ENCODE measurements at regions not wholly inside any gene's neighbourhood (a gene's known extent, or its start where the extent isn't known, plus 50 kb on each side); places are given as distances from the start of the nearest gene placed in this dataset.
A peak's percentile ranks its signal among the peaks of the same experiment; 100 is the strongest.

- peak overlapping the region; percentile 79 for H3K4me3 Mint-ChIP-seq
- CTCF ChIA-PET = interaction anchor here (1.2 to 2.5 kb wide), 5 partner anchors 11 to 78 kb away, joined by 3 to 9 read pairs (median 6); no protein-coding TSS in a partner anchor
- H3K36me3 Mint-ChIP-seq (ENCODE audit: low read depth) = peaks cover 23% of the 10 kb centered on the region
- peak overlapping the region; percentile 96 for H3K27ac Mint-ChIP-seq
- DNase-seq = peak; percentile 60
- ATAC-seq = peak; percentile 84
- H3K4me1 Mint-ChIP-seq (ENCODE audit: low read depth) = peaks cover 54% of the 10 kb centered on the region
- H3K9me3 Mint-ChIP-seq (ENCODE audit: insufficient read depth) = no peaks in the 10 kb centered on the region
- POLR2A ChIA-PET = interaction anchor here (1.0 kb wide), 1 partner anchor 21 kb away, joined by 3 read pairs; no protein-coding TSS in a partner anchor
- no peaks in the 10 kb centered on the region for H3K27me3 Mint-ChIP-seq (ENCODE audit: low read depth)
Observed at GRCh38 chr6:141484711-141485110, 648.0 kb upstream of the GJE1 start.

- ChIA-PET CTCF (interaction anchor here (0.6 to 2.5 kb wide), 12 partner anchors 10 to 82 kb away, joined by 3 to 9 read pairs (median 4); no protein-coding TSS in a partner anchor), POLR2A (interaction anchor here (0.5 to 1.6 kb wide), 7 partner anchors 11 to 400 kb away, joined by 3 to 7 read pairs (median 3); no protein-coding TSS in a partner anchor)
- Mint-ChIP-seq H3K9me3 (ENCODE audit: insufficient read depth) (peaks cover 6% of the 10 kb centered on the region), H3K27me3 (ENCODE audit: low read depth) (no peaks in the 10 kb centered on the region), H3K4me1 (ENCODE audit: low read depth) (peaks cover 53% of the 10 kb centered on the region), H3K36me3 (ENCODE audit: low read depth) (peaks cover 23% of the 10 kb centered on the region), H3K4me3 (peak overlapping the region; percentile 79), H3K27ac (peak overlapping the region; percentile 96)
- DNase-seq (peak; percentile 77), ATAC-seq (peak; percentile 93)
Observed at GRCh38 chr6:141483598-141484061, 649.1 kb upstream of the GJE1 start.

- ChIA-PET CTCF (interaction anchor here (0.6 to 2.5 kb wide), 11 partner anchors 10 to 82 kb away, joined by 3 to 9 read pairs (median 4); no protein-coding TSS in a partner anchor), POLR2A (interaction anchor here (0.6 to 1.6 kb wide), 4 partner anchors 10 to 83 kb away, joined by 3 to 7 read pairs (median 4); no protein-coding TSS in a partner anchor)
- H3K27ac Mint-ChIP-seq = peak overlapping the region; percentile 96
- peaks cover 47% of the 10 kb centered on the region for H3K4me1 Mint-ChIP-seq (ENCODE audit: low read depth)
- H3K9me3 Mint-ChIP-seq (ENCODE audit: insufficient read depth) = peaks cover 8% of the 10 kb centered on the region
- peak; percentile 22 for ATAC-seq
- no peak for DNase-seq
- no peaks in the 10 kb centered on the region for H3K27me3 Mint-ChIP-seq (ENCODE audit: low read depth)
- peaks cover 23% of the 10 kb centered on the region for H3K36me3 Mint-ChIP-seq (ENCODE audit: low read depth)
- peak overlapping the region; percentile 79 for H3K4me3 Mint-ChIP-seq
Observed at GRCh38 chr6:141482796-141483597, 649.7 kb upstream of the GJE1 start.

GRCh38 chr6:141475259-141475658 is 657.5 kb upstream of the GJE1 start:
- Mint-ChIP-seq H3K36me3 (ENCODE audit: low read depth) (peaks cover under 1% of the 10 kb centered on the region), H3K9me3 (ENCODE audit: insufficient read depth) (peaks cover 8% of the 10 kb centered on the region), H3K4me3 (no peak overlapping the region), H3K27ac (no peak overlapping the region), H3K4me1 (ENCODE audit: low read depth) (peaks cover 21% of the 10 kb centered on the region), H3K27me3 (ENCODE audit: low read depth) (no peaks in the 10 kb centered on the region)
- DNase-seq (no peak), ATAC-seq (no peak)
- CTCF ChIA-PET = no interaction called here
- POLR2A ChIA-PET = no interaction called here

- no peaks in the 10 kb centered on the region for H3K27me3 Mint-ChIP-seq (ENCODE audit: low read depth)
- CTCF ChIA-PET = interaction anchor here (1.0 to 1.6 kb wide), 2 partner anchors 11 kb away, joined by 3 to 9 read pairs; no protein-coding TSS in a partner anchor
- no peaks in the 10 kb centered on the region for H3K9me3 Mint-ChIP-seq (ENCODE audit: insufficient read depth)
- no peak for DNase-seq
- peaks cover 3% of the 10 kb centered on the region for H3K36me3 Mint-ChIP-seq (ENCODE audit: low read depth)
- no peak overlapping the region for H3K4me3 Mint-ChIP-seq
- no peak for ATAC-seq
- H3K4me1 Mint-ChIP-seq (ENCODE audit: low read depth) = peaks cover 21% of the 10 kb centered on the region
- POLR2A ChIA-PET = interaction anchor here (2.5 kb wide), 1 partner anchor 11 kb away, joined by 7 read pairs; no protein-coding TSS in a partner anchor
- H3K27ac Mint-ChIP-seq = no peak overlapping the region
Observed at GRCh38 chr6:141472162-141472928, 660.4 kb upstream of the GJE1 start.

GRCh38 chr6:141470810-141471209 is 661.9 kb upstream of the GJE1 start:
- POLR2A ChIA-PET = no interaction called here
- Mint-ChIP-seq H3K27ac (no peak overlapping the region), H3K4me3 (no peak overlapping the region), H3K27me3 (ENCODE audit: low read depth) (no peaks in the 10 kb centered on the region), H3K4me1 (ENCODE audit: low read depth) (peaks cover 21% of the 10 kb centered on the region), H3K9me3 (ENCODE audit: insufficient read depth) (no peaks in the 10 kb centered on the region), H3K36me3 (ENCODE audit: low read depth) (peaks cover 3% of the 10 kb centered on the region)
- ATAC-seq = no peak
- CTCF ChIA-PET = interaction anchor here (1.0 kb wide), 1 partner anchor 13 kb away, joined by 3 read pairs; no protein-coding TSS in a partner anchor
- no peak for DNase-seq

- H3K36me3 Mint-ChIP-seq (ENCODE audit: low read depth) = peaks cover 3% of the 10 kb centered on the region
- peaks cover 26% of the 10 kb centered on the region for H3K4me1 Mint-ChIP-seq (ENCODE audit: low read depth)
- ATAC-seq (no peak), DNase-seq (no peak)
- no peak overlapping the region for H3K27ac Mint-ChIP-seq
- no peaks in the 10 kb centered on the region for H3K9me3 Mint-ChIP-seq (ENCODE audit: insufficient read depth)
- POLR2A ChIA-PET = no interaction called here
- CTCF ChIA-PET = interaction anchor here (1.6 kb wide), 1 partner anchor 8 kb away, joined by 3 read pairs; no protein-coding TSS in a partner anchor
- H3K4me3 Mint-ChIP-seq = no peak overlapping the region
- no peaks in the 10 kb centered on the region for H3K27me3 Mint-ChIP-seq (ENCODE audit: low read depth)
Observed at GRCh38 chr6:141467881-141468280, 664.8 kb upstream of the GJE1 start.

GRCh38 chr6:141467041-141467440 is 665.7 kb upstream of the GJE1 start:
- POLR2A ChIA-PET = no interaction called here
- CTCF ChIA-PET = interaction anchor here (1.6 to 1.9 kb wide), 2 partner anchors 9 to 16 kb away, joined by 3 to 5 read pairs; no protein-coding TSS in a partner anchor
- H3K27me3 Mint-ChIP-seq (ENCODE audit: low read depth) = no peaks in the 10 kb centered on the region
- DNase-seq = no peak
- H3K4me1 Mint-ChIP-seq (ENCODE audit: low read depth) = peaks cover 18% of the 10 kb centered on the region
- H3K9me3 Mint-ChIP-seq (ENCODE audit: insufficient read depth) = no peaks in the 10 kb centered on the region
- H3K36me3 Mint-ChIP-seq (ENCODE audit: low read depth) = peaks cover 3% of the 10 kb centered on the region
- no peak overlapping the region for H3K27ac Mint-ChIP-seq
- H3K4me3 Mint-ChIP-seq = no peak overlapping the region
- no peak for ATAC-seq

GRCh38 chr6:141464896-141465295 is 667.8 kb upstream of the GJE1 start:
- Mint-ChIP-seq H3K4me1 (ENCODE audit: low read depth) (peaks cover 5% of the 10 kb centered on the region), H3K36me3 (ENCODE audit: low read depth) (no peaks in the 10 kb centered on the region), H3K27me3 (ENCODE audit: low read depth) (no peaks in the 10 kb centered on the region), H3K4me3 (no peak overlapping the region), H3K27ac (no peak overlapping the region), H3K9me3 (ENCODE audit: insufficient read depth) (no peaks in the 10 kb centered on the region)
- POLR2A ChIA-PET = interaction anchor here (1.5 kb wide), 1 partner anchor 19 kb away, joined by 3 read pairs; no protein-coding TSS in a partner anchor
- DNase-seq = no peak
- no peak for ATAC-seq
- CTCF ChIA-PET = interaction anchor here (1.5 kb wide), 1 partner anchor 18 kb away, joined by 5 read pairs; no protein-coding TSS in a partner anchor

- no peaks in the 10 kb centered on the region for H3K27me3 Mint-ChIP-seq (ENCODE audit: low read depth)
- ATAC-seq = peak; percentile 57
- DNase-seq = no peak
- H3K4me3 Mint-ChIP-seq = no peak overlapping the region
- no peaks in the 10 kb centered on the region for H3K36me3 Mint-ChIP-seq (ENCODE audit: low read depth)
- H3K4me1 Mint-ChIP-seq (ENCODE audit: low read depth) = peaks cover 5% of the 10 kb centered on the region
- H3K27ac Mint-ChIP-seq = no peak overlapping the region
- POLR2A ChIA-PET = interaction anchor here (1.5 kb wide), 1 partner anchor 20 kb away, joined by 3 read pairs; no protein-coding TSS in a partner anchor
- CTCF ChIA-PET = interaction anchor here (1.5 kb wide), 1 partner anchor 18 kb away, joined by 5 read pairs; no protein-coding TSS in a partner anchor
- no peaks in the 10 kb centered on the region for H3K9me3 Mint-ChIP-seq (ENCODE audit: insufficient read depth)
Observed at GRCh38 chr6:141464490-141464889, 668.2 kb upstream of the GJE1 start.

- H3K27me3 Mint-ChIP-seq (ENCODE audit: low read depth) = no peaks in the 10 kb centered on the region
- POLR2A ChIA-PET = interaction anchor here (1.5 kb wide), 1 partner anchor 21 kb away, joined by 3 read pairs; no protein-coding TSS in a partner anchor
- peaks cover 5% of the 10 kb centered on the region for H3K4me1 Mint-ChIP-seq (ENCODE audit: low read depth)
- H3K36me3 Mint-ChIP-seq (ENCODE audit: low read depth) = no peaks in the 10 kb centered on the region
- H3K27ac Mint-ChIP-seq = no peak overlapping the region
- no peaks in the 10 kb centered on the region for H3K9me3 Mint-ChIP-seq (ENCODE audit: insufficient read depth)
- no peak for DNase-seq
- ATAC-seq = no peak
- H3K4me3 Mint-ChIP-seq = no peak overlapping the region
- CTCF ChIA-PET = interaction anchor here (1.5 kb wide), 1 partner anchor 20 kb away, joined by 5 read pairs; no protein-coding TSS in a partner anchor
Observed at GRCh38 chr6:141463237-141463977, 669.3 kb upstream of the GJE1 start.

Data from activated CD8-positive, alpha-beta T cell treated with anti-CD3 and anti-CD28 coated beads, Interleukin-2, amount 10 ng/mL, durations not matched to agents 7 days and 5 days (primary cell).